ENCODE measurements at regions not wholly inside any gene's neighbourhood (a gene's known extent, or its start where the extent isn't known, plus 50 kb on each side); places are given as distances from the start of the nearest gene placed in this dataset.

DNA sequence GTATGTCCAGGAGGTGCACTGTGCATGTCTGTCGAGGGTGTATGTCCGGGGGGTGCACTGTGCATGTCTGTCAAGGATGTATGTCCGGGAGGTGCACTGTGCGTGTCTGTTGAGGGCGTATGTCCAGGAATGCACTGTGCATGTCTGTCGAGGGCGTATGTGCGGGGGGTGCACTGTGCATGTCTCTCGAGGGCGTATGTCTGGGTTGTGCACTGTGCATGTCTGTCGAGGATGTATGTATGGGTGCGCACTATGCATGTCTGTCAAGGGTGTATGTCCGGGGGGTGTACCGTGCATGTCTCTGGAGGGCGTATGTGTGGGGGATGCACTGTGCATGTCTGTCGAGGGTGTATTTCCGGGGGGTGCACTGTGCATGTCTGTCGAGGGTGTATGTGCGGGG is 249.3 kb upstream of the MYT1L start:
- no peak overlapping the region for H3K27ac ChIP-seq (ENCODE audit: insufficient read depth, low read length)

DNA sequence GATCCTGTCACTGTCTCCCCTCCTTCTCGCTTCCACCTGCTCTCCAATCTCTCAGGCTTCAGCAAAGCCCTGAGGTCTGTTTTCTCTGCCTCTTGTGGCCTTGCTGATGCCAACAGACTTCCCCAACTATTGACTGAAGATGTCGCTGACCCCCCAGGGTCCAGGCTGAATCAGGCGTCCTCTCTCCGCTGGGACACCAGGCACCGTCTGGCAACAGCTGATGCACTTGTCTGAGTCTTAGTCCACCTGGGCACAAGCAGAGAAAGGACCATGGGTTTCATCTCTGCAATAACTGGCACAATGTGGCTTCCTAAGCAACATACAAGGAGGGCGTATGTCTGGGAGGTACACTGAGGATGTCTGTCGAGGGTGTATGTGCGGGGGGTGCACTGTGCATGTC is 248.7 kb upstream of the MYT1L start:
- Histone ChIP-seq H4K20me1 (ENCODE audit: control insufficient read depth, extremely low read depth, insufficient read depth, low read length) (no peaks in the 10 kb centered on the region), H3K4me3 (replicated peaks in 1 of 4; ENCODE audit: control extremely low read depth in 1 of 4, insufficient read depth in 1 of 4, low read depth in 3 of 4, low read length in 4 of 4) (no peak overlapping the region), H3K36me3 (ENCODE audit: control insufficient read depth, insufficient read depth, low read length) (no peaks in the 10 kb centered on the region), H3K4me1 (ENCODE audit: control insufficient read depth, extremely low read depth, insufficient read depth, low read length) (no peaks in the 10 kb centered on the region), H3K9ac (ENCODE audit: insufficient read depth, low read length) (no peak overlapping the region), H3K27me3 (ENCODE audit: control insufficient read depth, insufficient read depth, low read length) (no peaks in the 10 kb centered on the region), H3K9me3 (ENCODE audit: control insufficient read depth, insufficient read depth, low read depth, low read length) (no peaks in the 10 kb centered on the region), H3K4me2 (ENCODE audit: extremely low read depth, insufficient read depth, low read length) (no peak overlapping the region), H2AFZ (ENCODE audit: low read length) (no peak overlapping the region), H3K27ac (ENCODE audit: insufficient read depth, low read length) (no peak overlapping the region), H3K79me2 (ENCODE audit: control insufficient read depth, insufficient read depth, low read length) (no peaks in the 10 kb centered on the region)
- DNase-seq (ENCODE audit: low read depth in 2 of 2) = no peak
- TF ChIP-seq EZH2 (IDR thresholded peaks at IDR 0.05; ENCODE audit: low read length, missing control alignments) = no peak
- TF ChIP-seq, protein P1, sequence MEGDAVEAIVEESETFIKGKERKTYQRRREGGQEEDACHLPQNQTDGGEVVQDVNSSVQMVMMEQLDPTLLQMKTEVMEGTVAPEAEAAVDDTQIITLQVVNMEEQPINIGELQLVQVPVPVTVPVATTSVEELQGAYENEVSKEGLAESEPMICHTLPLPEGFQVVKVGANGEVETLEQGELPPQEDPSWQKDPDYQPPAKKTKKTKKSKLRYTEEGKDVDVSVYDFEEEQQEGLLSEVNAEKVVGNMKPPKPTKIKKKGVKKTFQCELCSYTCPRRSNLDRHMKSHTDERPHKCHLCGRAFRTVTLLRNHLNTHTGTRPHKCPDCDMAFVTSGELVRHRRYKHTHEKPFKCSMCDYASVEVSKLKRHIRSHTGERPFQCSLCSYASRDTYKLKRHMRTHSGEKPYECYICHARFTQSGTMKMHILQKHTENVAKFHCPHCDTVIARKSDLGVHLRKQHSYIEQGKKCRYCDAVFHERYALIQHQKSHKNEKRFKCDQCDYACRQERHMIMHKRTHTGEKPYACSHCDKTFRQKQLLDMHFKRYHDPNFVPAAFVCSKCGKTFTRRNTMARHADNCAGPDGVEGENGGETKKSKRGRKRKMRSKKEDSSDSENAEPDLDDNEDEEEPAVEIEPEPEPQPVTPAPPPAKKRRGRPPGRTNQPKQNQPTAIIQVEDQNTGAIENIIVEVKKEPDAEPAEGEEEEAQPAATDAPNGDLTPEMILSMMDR (conservative IDR thresholded peaks at IDR 0.05 in 1 of 2, IDR thresholded peaks at IDR 0.05 in 1 of 2; ENCODE audit: low read depth in 1 of 2, low read length in 2 of 2) = no peak

More for the DNA sequence above, 249.3 kb upstream of the MYT1L start:
- no peaks in the 10 kb centered on the region for H3K79me2 ChIP-seq (ENCODE audit: control insufficient read depth, insufficient read depth, low read length)
- H3K4me2 ChIP-seq (ENCODE audit: extremely low read depth, insufficient read depth, low read length) = no peak overlapping the region
- H3K27me3 ChIP-seq (ENCODE audit: control insufficient read depth, insufficient read depth, low read length) = no peaks in the 10 kb centered on the region
- TF ChIP-seq, protein P1 (conservative IDR thresholded peaks at IDR 0.05 in 1 of 2, IDR thresholded peaks at IDR 0.05 in 1 of 2; ENCODE audit: low read depth in 1 of 2, low read length in 2 of 2) = no peak
- no peak for TF ChIP-seq EZH2 (IDR thresholded peaks at IDR 0.05; ENCODE audit: low read length, missing control alignments)
- H4K20me1 ChIP-seq (ENCODE audit: control insufficient read depth, extremely low read depth, insufficient read depth, low read length) = no peaks in the 10 kb centered on the region
- no peaks in the 10 kb centered on the region for H3K9me3 ChIP-seq (ENCODE audit: control insufficient read depth, insufficient read depth, low read depth, low read length)
- H3K4me3 ChIP-seq (replicated peaks in 1 of 4; ENCODE audit: control extremely low read depth in 1 of 4, insufficient read depth in 1 of 4, low read depth in 3 of 4, low read length in 4 of 4) = no peak overlapping the region
- H3K4me1 ChIP-seq (ENCODE audit: control insufficient read depth, extremely low read depth, insufficient read depth, low read length) = no peaks in the 10 kb centered on the region
- DNase-seq (ENCODE audit: low read depth in 2 of 2) = no peak
- no peak overlapping the region for H3K9ac ChIP-seq (ENCODE audit: insufficient read depth, low read length)
- H3K36me3 ChIP-seq (ENCODE audit: control insufficient read depth, insufficient read depth, low read length) = no peaks in the 10 kb centered on the region
- H2AFZ ChIP-seq (ENCODE audit: low read length) = no peak overlapping the region

DNA sequence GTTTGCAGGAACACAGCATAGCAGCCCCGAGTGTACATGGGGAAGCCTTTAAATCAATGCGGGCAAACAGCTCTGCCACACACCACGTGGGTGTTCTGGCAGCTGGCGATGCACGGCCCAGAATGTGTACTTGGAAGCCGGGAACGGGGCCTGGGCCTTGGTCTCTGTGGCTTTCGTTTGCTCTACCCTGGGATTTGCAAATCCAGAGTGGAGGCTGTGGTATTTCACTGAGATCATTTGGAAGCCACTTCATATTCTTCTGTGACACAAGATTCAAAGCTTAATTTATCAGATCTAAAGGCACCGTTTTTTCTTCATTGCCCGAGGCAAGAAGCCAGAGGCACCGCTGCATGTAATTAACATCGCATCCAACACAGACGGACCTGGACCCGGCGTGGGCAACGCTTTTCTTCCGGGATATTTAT is 246.3 kb upstream of the MYT1L start:
- DNase-seq (ENCODE audit: low read depth in 2 of 2) = no peak
- Histone ChIP-seq H3K9ac (ENCODE audit: insufficient read depth, low read length) (no peak overlapping the region), H3K36me3 (ENCODE audit: control insufficient read depth, insufficient read depth, low read length) (no peaks in the 10 kb centered on the region), H3K79me2 (ENCODE audit: control insufficient read depth, insufficient read depth, low read length) (no peaks in the 10 kb centered on the region), H3K9me3 (ENCODE audit: control insufficient read depth, insufficient read depth, low read depth, low read length) (peaks cover 13% of the 10 kb centered on the region), H3K4me1 (ENCODE audit: control insufficient read depth, extremely low read depth, insufficient read depth, low read length) (no peaks in the 10 kb centered on the region), H2AFZ (ENCODE audit: low read length) (no peak overlapping the region), H3K27me3 (ENCODE audit: control insufficient read depth, insufficient read depth, low read length) (no peaks in the 10 kb centered on the region), H3K4me2 (ENCODE audit: extremely low read depth, insufficient read depth, low read length) (no peak overlapping the region), H3K4me3 (replicated peaks in 1 of 4; ENCODE audit: control extremely low read depth in 1 of 4, insufficient read depth in 1 of 4, low read depth in 3 of 4, low read length in 4 of 4) (no peak overlapping the region), H3K27ac (ENCODE audit: insufficient read depth, low read length) (no peak overlapping the region), H4K20me1 (ENCODE audit: control insufficient read depth, extremely low read depth, insufficient read depth, low read length) (no peaks in the 10 kb centered on the region)
- no peak for TF ChIP-seq EZH2 (IDR thresholded peaks at IDR 0.05; ENCODE audit: low read length, missing control alignments)
- TF ChIP-seq, protein P1 (conservative IDR thresholded peaks at IDR 0.05 in 1 of 2, IDR thresholded peaks at IDR 0.05 in 1 of 2; ENCODE audit: low read depth in 1 of 2, low read length in 2 of 2) = no peak

All from fibroblast of lung (primary cell).